K562 (cell line): ENCODE measurements at regions not wholly inside any gene's neighbourhood (a gene's known extent, or its start where the extent isn't known, plus 50 kb on each side); places are given as distances from the start of the nearest gene placed in this dataset.

ENCODE experiments used
- ATAC-seq: fragments of 200-7000 bp; cut with Tn5 transposase; 3 replicates; pipeline ENCODE4 v1.9.1; 2020; ENCODE audit warnings: moderate library complexity
- BruUV-seq: library from RNA; stranded (reverse); fragments of 400-500 nt; replicated peaks from 2 replicates; lab custom pipeline; 2021; lab: Mats Ljungman, UMichigan
- CTCF ChIA-PET: fragments of 300-600 bp; formaldehyde crosslinking; extraction: SDS; loops from one replicate; lab custom pipeline; 2021; ENCODE audit warnings: low intra/inter-chr PET ratio; lab: Yijun Ruan, JAX
- POLR2A ChIA-PET: fragments of 300-600, 350-650 bp; sonication (Branson Sonifier 250); formaldehyde crosslinking; extraction: SDS; loops from one replicate; lab custom pipeline; 2021; ENCODE audit warnings: antibody characterized with exemption, inconsistent platforms; lab: Yijun Ruan, JAX
- DNase-seq, 4 experiments: peaks; one replicate each; pipeline versions ENCODE4 v3.0.0 to v3.0.0-alpha.2; 2011 to 2018; ENCODE audit warnings: low spot score in 3 of 4, mixed read lengths in 3 of 4; ENCODE audit errors: extremely low read depth in 1 of 4
- FAIRE-seq: peaks from 2 replicates; lab custom pipeline; 2011; peaks lifted over from hg19 to GRCh38; lab: Jason Lieb, UNC
- H2AFZ ChIP-seq: 2 replicates; pipeline ENCODE4 v1.6.0; 2011; ENCODE audit warnings: low read depth, low read length, control low read depth, inconsistent platforms
- H3K27ac ChIP-seq: fragments of 200-600 bp; 3 replicates; pipeline ENCODE4 v1.8.0; 2011; ENCODE audit warnings: low read depth, mild to moderate bottlenecking, control low read depth, inconsistent platforms, low read length, moderate library complexity, mixed read lengths; ENCODE audit errors: extremely low read depth
- H3K27me3 ChIP-seq, 2 experiments: fragments of 300-600 bp in 1 of 2; 2 replicates in 1 of 2; 3 replicates in 1 of 2; pipeline versions ENCODE4 v1.6.0 to v1.8.0; 2011; ENCODE audit warnings: inconsistent platforms in 2 of 2, low read length in 2 of 2, mild to moderate bottlenecking in 1 of 2, mixed read lengths in 1 of 2, moderate library complexity in 1 of 2; ENCODE audit not compliant: control insufficient read depth in 2 of 2, insufficient read depth in 2 of 2
- H3K36me3 ChIP-seq: fragments of 300-600 bp; 3 replicates; pipeline ENCODE4 v1.8.0; 2011; ENCODE audit warnings: mild to moderate bottlenecking, low read length, inconsistent platforms; ENCODE audit not compliant: control insufficient read depth, insufficient read depth
- H3K4me1 ChIP-seq, 2 experiments: fragments of 200-600 bp in 1 of 2; replicated peaks in 1 of 2; 2 replicates in 1 of 2; 3 replicates in 1 of 2; pipeline versions ENCODE4 v1.5.1 to v1.8.0; 2011; ENCODE audit warnings: inconsistent platforms in 2 of 2, low read length in 2 of 2, mild to moderate bottlenecking in 1 of 2, mixed read lengths in 1 of 2, moderate library complexity in 1 of 2; ENCODE audit not compliant: control insufficient read depth in 2 of 2, insufficient read depth in 2 of 2
- H3K4me2 ChIP-seq: 2 replicates; pipeline ENCODE4 v1.6.1; 2011; ENCODE audit warnings: low read length, control low read depth, inconsistent platforms, mixed read lengths; ENCODE audit not compliant: insufficient read depth
- H3K4me3 ChIP-seq: fragments of 200-600 bp; sonication (generic), shearing (Covaris generic); 2 replicates; pipeline ENCODE4 v1.5.1; 2016; ENCODE audit warnings: control low read depth, inconsistent platforms
- H3K79me2 ChIP-seq: fragments of 200-600 bp; 3 replicates; pipeline ENCODE4 v1.8.0; 2011; ENCODE audit warnings: low read length, inconsistent platforms; ENCODE audit not compliant: control insufficient read depth, insufficient read depth
- H3K9ac ChIP-seq, 2 experiments: 2 replicates each; pipeline versions ENCODE4 v1.6.0 to v1.6.1; 2011; ENCODE audit warnings: low read depth in 2 of 2, low read length in 2 of 2, control low read depth in 1 of 2, inconsistent platforms in 1 of 2, mild to moderate bottlenecking in 1 of 2, mixed read lengths in 1 of 2; ENCODE audit not compliant: insufficient read depth in 1 of 2
- H3K9me1 ChIP-seq: one replicate; pipeline ENCODE4 v1.6.0; 2011; ENCODE audit warnings: inconsistent platforms, mild to moderate bottlenecking, low read length, moderate library complexity; ENCODE audit not compliant: control insufficient read depth, insufficient read depth
- H3K9me3 ChIP-seq: replicated peaks from 2 replicates; pipeline ENCODE4 v1.5.1; 2011; ENCODE audit warnings: low read depth, low read length, inconsistent platforms; ENCODE audit not compliant: control insufficient read depth, insufficient read depth
- H4K20me1 ChIP-seq: replicated peaks from 2 replicates; pipeline ENCODE4 v1.6.1; 2011; ENCODE audit warnings: low read length, inconsistent platforms, mixed read lengths; ENCODE audit not compliant: control insufficient read depth, insufficient read depth
- ARID2 ChIP-seq: fragments of 450-650 bp; IDR thresholded peaks from 2 replicates; pipeline ENCODE4 v1.6.1; 2017; ENCODE audit warnings: antibody characterized with exemption, mild to moderate bottlenecking
- CAMTA2 ChIP-seq: fragments of 250-450 bp; sonication (Bioruptor Pico); conservative IDR thresholded peaks from 2 replicates; pipeline ENCODE4 v1.5.1; 2022
- ELF1 ChIP-seq: fragments of 200-800 bp; sonication (Bioruptor generic); IDR thresholded peaks from 2 replicates; pipeline ENCODE4 v1.6.1; 2016; ENCODE audit warnings: missing genetic modification characterization, missing compliant biosample characterization
- HOXB6 ChIP-seq: fragments of 250-450 bp; sonication (Bioruptor Pico); IDR thresholded peaks from 2 replicates; pipeline ENCODE4 v1.5.1; 2022; ENCODE audit warnings: mild to moderate bottlenecking, borderline replicate concordance
- ILK ChIP-seq: fragments of 450-650 bp; IDR thresholded peaks from 2 replicates; pipeline ENCODE4 v1.6.1; 2016; ENCODE audit warnings: missing genetic modification characterization, low read depth, mild to moderate bottlenecking, missing compliant biosample characterization, moderate library complexity, borderline replicate concordance
- MAFF ChIP-seq: IDR thresholded peaks from 2 replicates; pipeline ENCODE4 v1.6.1; 2012; ENCODE audit warnings: low read length, improper control_type of control experiment
- PCBP2 ChIP-seq: fragments of 200-400 bp; formaldehyde crosslinking; IDR thresholded peaks from 2 replicates; pipeline ENCODE4 v1.6.1; 2018; ENCODE audit warnings: low read length, low read depth, mild to moderate bottlenecking, moderate library complexity; ENCODE audit not compliant: poor library complexity, severe bottlenecking
- SIN3B ChIP-seq: fragments of 450-650 bp; IDR thresholded peaks from 2 replicates; pipeline ENCODE4 v1.6.1; 2017; ENCODE audit warnings: low read depth, mild to moderate bottlenecking, moderate library complexity
- TAF9B ChIP-seq: fragments of 450-650 bp; IDR thresholded peaks from 2 replicates; pipeline ENCODE4 v1.6.1; 2018; ENCODE audit warnings: mild to moderate bottlenecking; ENCODE audit not compliant: partially characterized antibody
- YBX1 ChIP-seq: fragments of 450-650 bp; IDR thresholded peaks from 2 replicates; pipeline ENCODE4 v1.7.1; 2016; ENCODE audit warnings: mild to moderate bottlenecking
- ZNF274 ChIP-seq: IDR thresholded peaks from 2 replicates; pipeline ENCODE4 v1.6.1; 2011; ENCODE audit warnings: low read depth, mild to moderate bottlenecking, low read length, moderate library complexity, borderline replicate concordance
- WGBS: fragments of 100-300 bp; shearing (Covaris generic); methylation state at CpG from one replicate; pipeline ENCODE4 v1.1.6; 2016; ENCODE audit warnings: low coverage, mixed read lengths; ENCODE audit not compliant: insufficient coverage; ENCODE audit errors: missing lambda C conversion rate; 5-methylcytosine and 5-hydroxymethylcytosine counted together
- in situ Hi-C: fragments of 300-500 bp; cut with MboI; formaldehyde crosslinking; loops from 4 replicates; pipeline ENCODE4 v1.15.0; 2018; ENCODE audit warnings: inconsistent platforms, mixed read lengths
- intact Hi-C: fragments of 100-400 bp; cut with micrococcal nuclease; formaldehyde crosslinking; loops from 2 replicates; pipeline ENCODE4 v1.14.2; 2022
- TF ChIP-seq, protein P1 (sequence below): sonication (generic); formaldehyde crosslinking; IDR thresholded peaks from 2 replicates; pipeline ENCODE4 v1.8.0; 2022; ENCODE audit warnings: mild to moderate bottlenecking, missing genetic modification reagents
- TF ChIP-seq, protein P2 (sequence below): fragments of 450-650 bp; IDR thresholded peaks from 2 replicates; pipeline ENCODE4 v1.7.0; 2016; ENCODE audit warnings: borderline replicate concordance

GRCh38 chr2:66926594-66927112 lies 470.5 kb upstream of the ETAA1 start:
- H3K9me3 ChIP-seq = no peaks in the 10 kb centered on the region
- no TSS peak for BruUV-seq
- POLR2A ChIA-PET = no interaction called here
- no peak overlapping the region for H3K4me2 ChIP-seq
- H3K9me1 ChIP-seq = no peaks in the 10 kb centered on the region
- CTCF ChIA-PET = no interaction called here
- no peak for ATAC-seq
- no peak overlapping the region for H3K9ac ChIP-seq
- no peaks in the 10 kb centered on the region for H3K4me1 ChIP-seq
- H4K20me1 ChIP-seq = no peaks in the 10 kb centered on the region
- in situ Hi-C loops = no loop called here
- H2AFZ ChIP-seq = no peak overlapping the region
- FAIRE-seq = no peak
- no peaks in the 10 kb centered on the region for H3K36me3 ChIP-seq
- no peaks in the 10 kb centered on the region for H3K27me3 ChIP-seq
- no peaks in the 10 kb centered on the region for H3K79me2 ChIP-seq
- 2% methylated on average over 6 of the region's 6 CpGs for WGBS
- no peak overlapping the region for H3K27ac ChIP-seq
- DNase-seq = no peak
- TF ChIP-seq, protein P1, sequence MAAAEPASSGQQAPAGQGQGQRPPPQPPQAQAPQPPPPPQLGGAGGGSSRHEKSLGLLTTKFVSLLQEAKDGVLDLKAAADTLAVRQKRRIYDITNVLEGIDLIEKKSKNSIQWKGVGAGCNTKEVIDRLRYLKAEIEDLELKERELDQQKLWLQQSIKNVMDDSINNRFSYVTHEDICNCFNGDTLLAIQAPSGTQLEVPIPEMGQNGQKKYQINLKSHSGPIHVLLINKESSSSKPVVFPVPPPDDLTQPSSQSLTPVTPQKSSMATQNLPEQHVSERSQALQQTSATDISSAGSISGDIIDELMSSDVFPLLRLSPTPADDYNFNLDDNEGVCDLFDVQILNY (CRISPR knock-in tag) = no peak
- TF ChIP-seq MAFF (no peak), PCBP2 (no peak), ARID2 (no peak)
- H3K4me3 ChIP-seq = no peak overlapping the region
- intact Hi-C loops = no loop called here

- ATAC-seq (no peak), DNase-seq (no peak), FAIRE-seq (no peak)
- no peak overlapping the region for H3K27ac ChIP-seq
- H3K4me1 ChIP-seq = no peaks in the 10 kb centered on the region
- in situ Hi-C loops (no loop called here), intact Hi-C loops (no loop called here)
- H3K9me3 ChIP-seq = no peaks in the 10 kb centered on the region
- 2% methylated on average over 8 of the region's 8 CpGs for WGBS
- CTCF ChIA-PET = no interaction called here
- BruUV-seq = no TSS peak
- no peaks in the 10 kb centered on the region for H3K79me2 ChIP-seq
- H3K36me3 ChIP-seq = no peaks in the 10 kb centered on the region
- no peak overlapping the region for H2AFZ ChIP-seq
- H4K20me1 ChIP-seq = no peaks in the 10 kb centered on the region
- no peaks in the 10 kb centered on the region for H3K27me3 ChIP-seq
- no peak overlapping the region for H3K4me3 ChIP-seq
- no peak overlapping the region for H3K4me2 ChIP-seq
- no peaks in the 10 kb centered on the region for H3K9me1 ChIP-seq
- H3K9ac ChIP-seq = no peak overlapping the region
- POLR2A ChIA-PET = no interaction called here
- TF ChIP-seq YBX1 = no peak
- TF ChIP-seq SIN3B = no peak
- no peak for TF ChIP-seq ILK
- no peak for TF ChIP-seq CAMTA2 (CRISPR knock-in tag)
- TF ChIP-seq HOXB6 (CRISPR knock-in tag) = no peak
- TF ChIP-seq TAF9B = no peak
- TF ChIP-seq, protein P2, sequence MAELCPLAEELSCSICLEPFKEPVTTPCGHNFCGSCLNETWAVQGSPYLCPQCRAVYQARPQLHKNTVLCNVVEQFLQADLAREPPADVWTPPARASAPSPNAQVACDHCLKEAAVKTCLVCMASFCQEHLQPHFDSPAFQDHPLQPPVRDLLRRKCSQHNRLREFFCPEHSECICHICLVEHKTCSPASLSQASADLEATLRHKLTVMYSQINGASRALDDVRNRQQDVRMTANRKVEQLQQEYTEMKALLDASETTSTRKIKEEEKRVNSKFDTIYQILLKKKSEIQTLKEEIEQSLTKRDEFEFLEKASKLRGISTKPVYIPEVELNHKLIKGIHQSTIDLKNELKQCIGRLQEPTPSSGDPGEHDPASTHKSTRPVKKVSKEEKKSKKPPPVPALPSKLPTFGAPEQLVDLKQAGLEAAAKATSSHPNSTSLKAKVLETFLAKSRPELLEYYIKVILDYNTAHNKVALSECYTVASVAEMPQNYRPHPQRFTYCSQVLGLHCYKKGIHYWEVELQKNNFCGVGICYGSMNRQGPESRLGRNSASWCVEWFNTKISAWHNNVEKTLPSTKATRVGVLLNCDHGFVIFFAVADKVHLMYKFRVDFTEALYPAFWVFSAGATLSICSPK = no peak
- TF ChIP-seq ZNF274 = no peak
- no peak for TF ChIP-seq ELF1 (tag)
Measured at GRCh38 chr2:66929632-66930338, 467.3 kb upstream of the ETAA1 start.
